GM12892 (cell line): ENCODE measurements at regions not wholly inside any gene's neighbourhood (a gene's known extent, or its start where the extent isn't known, plus 50 kb on each side); places are given as distances from the start of the nearest gene placed in this dataset.

Source experiments
- POLR2A ChIP-seq: IDR thresholded peaks from 2 replicates; pipeline ENCODE4 v1.6.1; 2011; ENCODE audit warnings: low read depth, low read length, control low read depth
- POLR2AphosphoS5 ChIP-seq: IDR thresholded peaks from 2 replicates; pipeline ENCODE4 v1.6.1; 2011; ENCODE audit warnings: low read depth, low read length, control low read depth
- TAF1 ChIP-seq: IDR thresholded peaks from 2 replicates; pipeline ENCODE4 v1.6.1; 2011; ENCODE audit warnings: low read depth, mild to moderate bottlenecking, control low read depth, low read length, borderline replicate concordance

DNA sequence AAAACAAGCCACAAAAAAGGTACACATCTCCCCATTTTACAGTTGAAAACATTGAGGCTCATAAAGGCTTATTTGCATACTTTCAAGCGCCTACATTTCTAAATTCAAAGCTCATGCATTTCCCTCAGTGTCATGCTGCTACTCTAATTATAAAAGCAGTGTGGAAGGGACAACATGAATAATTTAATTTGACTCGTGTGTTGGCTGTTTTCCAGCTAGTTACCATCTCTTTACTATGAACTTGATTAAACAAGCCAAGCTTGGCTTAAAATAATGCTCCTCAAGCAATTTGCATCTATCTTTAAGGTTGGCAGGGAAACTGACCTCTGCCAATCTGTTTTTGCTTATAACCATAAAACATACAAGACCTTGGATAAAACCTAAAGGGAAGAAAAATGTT, 252.5 kb upstream of the NEIL3 start:
- no peak for TF ChIP-seq POLR2AphosphoS5
- TF ChIP-seq POLR2A: no peak
- TF ChIP-seq TAF1: no peak
